ENCODE measurements at regions not wholly inside any gene's neighbourhood (a gene's known extent, or its start where the extent isn't known, plus 50 kb on each side); places are given as distances from the start of the nearest gene placed in this dataset.
"Not testable (repeated sequence)": the region's sequence is repeated elsewhere in the genome, so short reads cannot be mapped to it uniquely, and the experiment has no call there.

- no peak for DNase-seq (ENCODE audit: extremely low read depth in 1 of 11, low read depth in 9 of 11, low spot score in 4 of 11)
Measured at GRCh38 chrX:112577146-112577545, 102.6 kb downstream of the LHFPL1 start.

- no peak for DNase-seq (ENCODE audit: extremely low read depth in 1 of 11, low read depth in 9 of 11, low spot score in 4 of 11)
Measured at GRCh38 chrX:112571388-112571787, 108.3 kb downstream of the LHFPL1 start.

DNA sequence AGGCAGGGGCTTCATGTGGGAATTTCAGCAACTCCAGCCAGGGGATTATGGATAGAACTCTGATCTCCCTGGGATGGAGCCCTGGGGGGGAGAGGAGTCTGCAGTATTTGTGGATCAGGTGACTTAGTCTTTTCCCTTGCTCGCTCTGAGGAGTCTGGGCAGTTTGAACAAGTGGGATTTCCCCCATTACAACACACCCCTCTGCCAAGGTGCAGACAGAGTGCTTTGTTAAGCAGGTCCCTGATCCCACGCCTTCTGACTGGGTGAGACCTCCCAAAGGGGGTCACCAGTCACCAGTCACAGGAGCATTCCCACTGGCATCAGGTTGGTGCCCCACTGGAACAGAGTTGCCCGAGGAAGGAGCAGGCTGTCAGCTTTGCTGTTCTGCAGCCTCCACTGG, 123.9 kb downstream of the LHFPL1 start:
- DNase-seq (ENCODE audit: extremely low read depth in 1 of 11, low read depth in 9 of 11, low spot score in 4 of 11): no peak

- no peak for DNase-seq (ENCODE audit: extremely low read depth in 1 of 11, low read depth in 9 of 11, low spot score in 4 of 11)
Measured at GRCh38 chrX:112545051-112545450, 134.7 kb downstream of the LHFPL1 start.

DNA sequence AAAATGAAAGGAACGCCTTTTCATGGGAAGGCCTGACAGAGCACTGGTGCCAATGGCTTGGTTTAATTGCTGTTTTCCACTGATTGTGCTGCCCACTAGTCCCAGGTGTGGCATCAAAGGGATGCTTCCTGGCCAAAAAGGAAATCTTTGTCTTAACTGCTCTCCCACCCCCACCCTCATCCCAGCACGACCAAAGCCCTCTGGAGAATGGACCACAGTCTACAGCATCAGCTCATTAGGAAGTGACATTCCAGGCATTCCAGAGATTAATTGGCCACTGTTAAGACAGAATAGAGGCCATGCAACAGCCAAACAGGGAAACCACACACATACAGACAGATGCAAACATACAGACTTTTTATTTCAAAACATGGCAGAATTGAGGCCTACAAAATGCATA, 143.2 kb downstream of the LHFPL1 start:
- DNase-seq (ENCODE audit: extremely low read depth in 1 of 11, low read depth in 9 of 11, low spot score in 4 of 11): peak in 3 of 11 donors; percentile 0 to 2 (median 2)

- no peak for DNase-seq (ENCODE audit: extremely low read depth in 1 of 11, low read depth in 9 of 11, low spot score in 4 of 11)
Measured at GRCh38 chrX:112527903-112528302, 151.8 kb downstream of the LHFPL1 start.

DNA sequence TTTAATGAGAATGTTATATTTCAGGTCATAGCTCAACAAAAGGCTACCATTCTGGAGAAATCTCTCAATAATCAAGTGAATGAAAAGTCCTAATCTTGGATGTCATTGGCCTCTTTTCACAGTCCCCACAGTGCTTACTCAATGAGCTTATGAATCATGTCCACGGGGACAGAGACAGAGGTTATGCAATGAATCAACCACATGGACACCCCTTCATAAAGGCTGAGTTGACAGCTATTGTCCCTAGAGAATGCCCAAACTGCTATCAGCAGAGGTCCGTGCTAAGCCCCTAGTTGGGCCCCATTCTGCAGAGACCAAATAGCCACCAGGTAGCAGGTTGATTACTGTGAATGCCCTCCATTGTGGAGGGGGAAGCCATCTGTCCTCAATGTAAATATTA, 158.1 kb downstream of the LHFPL1 start:
- no peak for DNase-seq (ENCODE audit: extremely low read depth in 1 of 11, low read depth in 9 of 11, low spot score in 4 of 11)

DNA sequence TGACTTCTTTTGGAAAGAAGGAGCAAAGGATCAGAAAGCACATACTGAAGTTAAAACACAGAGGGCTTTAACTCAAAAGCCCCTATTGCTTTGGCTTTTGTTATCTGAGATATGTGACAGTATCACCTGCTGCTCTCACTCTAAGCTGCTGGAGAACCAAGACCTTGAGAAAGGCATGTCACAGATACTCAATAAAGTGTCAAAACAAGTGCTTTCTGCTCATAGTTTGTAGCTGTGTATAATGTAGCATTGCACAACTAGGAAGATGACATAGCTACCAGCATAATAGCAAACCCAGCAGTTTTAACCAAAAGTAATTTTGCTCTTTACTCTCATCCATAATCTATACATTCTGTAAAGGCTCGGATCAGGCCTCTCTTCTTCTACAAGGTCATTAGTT, 159.6 kb downstream of the LHFPL1 start:
- DNase-seq (ENCODE audit: extremely low read depth in 1 of 11, low read depth in 9 of 11, low spot score in 4 of 11): no peak

- DNase-seq (ENCODE audit: extremely low read depth in 1 of 11, low read depth in 9 of 11, low spot score in 4 of 11): no peak
Measured at GRCh38 chrX:112513154-112513553, 166.6 kb downstream of the LHFPL1 start.

DNA sequence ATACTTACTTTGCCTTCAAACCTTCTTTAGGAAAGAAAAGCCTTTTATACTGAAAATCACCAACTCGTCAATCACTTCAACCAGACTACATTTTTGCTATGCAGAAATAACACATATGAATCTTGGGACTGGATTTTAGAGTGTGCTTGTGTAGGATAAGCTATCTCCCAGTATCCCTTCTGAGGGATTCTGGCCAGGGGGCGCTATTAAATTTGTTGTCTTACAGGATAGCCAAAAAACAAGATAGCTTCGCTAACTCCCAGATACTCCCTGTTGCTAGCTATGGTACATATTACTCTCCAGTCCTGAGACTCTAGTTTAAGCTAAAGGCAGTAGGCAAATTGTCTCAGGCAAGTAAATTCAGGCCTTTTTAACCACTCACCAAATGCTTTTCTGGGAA, 167.2 kb downstream of the LHFPL1 start:
- no peak for DNase-seq (ENCODE audit: extremely low read depth in 1 of 11, low read depth in 9 of 11, low spot score in 4 of 11)

GRCh38 chrX:112510629-112511028, 169.1 kb downstream of the LHFPL1 start:
- no peak for DNase-seq (ENCODE audit: extremely low read depth in 1 of 11, low read depth in 9 of 11, low spot score in 4 of 11)

DNA sequence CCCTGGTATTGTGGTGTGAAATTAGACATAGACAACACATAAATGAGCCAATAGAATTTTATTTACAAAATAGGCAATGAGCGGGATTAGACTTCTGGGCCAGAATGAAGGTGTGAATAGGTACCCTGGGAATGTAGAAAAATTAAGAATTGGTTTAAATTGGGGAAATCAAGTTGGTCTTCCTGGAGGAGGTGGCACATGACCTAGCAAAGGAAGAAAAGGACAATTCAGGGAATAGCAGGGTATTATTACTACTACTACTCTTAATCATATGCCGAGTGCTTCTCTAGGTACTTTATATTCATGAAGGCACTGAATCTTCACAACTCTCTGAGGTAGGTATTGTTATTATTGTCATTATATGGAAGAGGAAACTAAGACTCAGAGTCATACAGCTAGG, 202.1 kb downstream of the LHFPL1 start:
- no peak for DNase-seq (ENCODE audit: extremely low read depth in 1 of 11, low read depth in 9 of 11, low spot score in 4 of 11)

DNA sequence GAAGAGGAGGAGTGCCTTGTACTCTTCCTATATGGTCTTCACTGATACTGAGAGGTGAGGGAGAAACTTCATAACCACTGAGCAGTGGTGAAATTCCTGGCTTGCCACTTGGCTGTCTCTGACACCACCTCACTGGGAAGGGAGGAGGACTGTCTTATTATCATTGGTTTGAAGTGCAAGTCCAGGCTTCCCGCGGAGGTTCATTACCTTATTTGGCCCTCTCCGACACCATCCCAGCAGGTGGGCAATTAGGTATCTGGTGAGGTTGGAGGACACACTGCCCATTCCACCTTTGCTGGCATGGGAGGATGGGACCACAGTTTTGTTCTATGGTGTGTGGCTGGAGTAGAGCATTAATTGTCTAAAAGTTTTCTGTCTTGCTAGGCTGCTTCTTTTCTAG, 206.1 kb downstream of the LHFPL1 start:
- DNase-seq (ENCODE audit: extremely low read depth in 1 of 11, low read depth in 9 of 11, low spot score in 4 of 11): no peak

DNA sequence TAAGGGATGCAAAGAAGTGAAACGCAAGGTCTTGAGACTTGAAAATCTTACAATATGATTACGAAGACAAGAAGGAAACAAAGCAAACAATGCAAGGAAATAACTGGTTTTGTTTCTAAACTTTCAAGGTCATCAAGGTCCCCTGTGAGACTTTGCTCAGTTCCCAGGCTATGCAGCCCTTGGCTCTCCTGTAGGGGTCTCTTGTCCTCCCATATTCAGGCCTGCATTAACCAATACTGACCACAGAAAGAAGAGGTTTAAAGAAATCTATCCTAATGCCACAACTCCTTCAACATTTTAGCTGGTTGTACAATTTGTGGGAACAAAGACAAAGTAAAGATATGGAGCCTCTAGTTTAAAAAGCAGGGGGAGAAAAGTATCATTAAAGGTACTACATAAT, 209.2 kb downstream of the LHFPL1 start:
- DNase-seq (ENCODE audit: extremely low read depth in 1 of 11, low read depth in 9 of 11, low spot score in 4 of 11): no peak

DNA sequence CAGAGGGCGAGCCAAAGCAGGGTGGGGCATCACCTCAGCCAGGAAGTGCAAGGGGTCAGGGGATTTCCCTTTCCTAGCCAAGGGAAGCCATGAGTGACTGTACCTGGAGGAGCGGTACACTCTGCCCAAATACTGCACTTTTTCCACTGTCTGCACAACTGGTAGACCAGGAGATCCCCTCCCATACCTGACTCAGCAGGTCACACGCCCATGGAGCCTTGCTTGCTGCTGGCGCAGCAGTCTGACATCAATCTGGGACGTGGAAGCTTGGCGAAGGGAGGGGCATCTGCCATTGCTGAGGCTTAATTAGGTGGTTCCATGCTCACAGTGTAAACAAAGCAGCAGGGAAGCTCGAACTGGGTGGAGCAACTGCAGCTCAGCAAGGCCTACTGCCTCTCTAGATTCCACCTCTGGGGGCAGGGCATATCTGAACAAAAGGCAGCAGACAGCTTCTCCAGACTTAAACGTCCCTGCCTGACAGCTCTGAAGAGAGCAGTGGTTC, 217.7 kb downstream of the LHFPL1 start:
- not testable (repeated sequence) for DNase-seq (ENCODE audit: extremely low read depth in 1 of 11, low read depth in 9 of 11, low spot score in 4 of 11)

DNA sequence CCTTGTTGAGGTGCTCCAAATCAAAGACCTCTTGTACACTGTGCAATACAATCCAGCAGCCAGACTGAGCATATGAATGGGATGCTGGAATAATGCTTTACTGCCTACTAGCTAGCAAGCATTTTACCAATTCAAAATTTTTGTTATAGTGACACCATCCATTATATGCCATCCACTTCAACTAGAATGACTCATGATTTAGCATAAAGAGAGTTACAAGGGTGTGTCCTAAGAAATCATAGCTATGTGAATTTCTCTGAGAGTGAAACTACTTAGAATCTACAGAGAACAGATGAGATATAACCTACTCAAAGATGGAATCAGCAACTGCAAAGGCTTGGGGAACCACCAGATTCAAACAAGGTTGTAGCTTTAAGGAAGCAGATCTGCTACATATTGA, 221.9 kb downstream of the LHFPL1 start:
- DNase-seq (ENCODE audit: extremely low read depth in 1 of 11, low read depth in 9 of 11, low spot score in 4 of 11): no peak

DNA sequence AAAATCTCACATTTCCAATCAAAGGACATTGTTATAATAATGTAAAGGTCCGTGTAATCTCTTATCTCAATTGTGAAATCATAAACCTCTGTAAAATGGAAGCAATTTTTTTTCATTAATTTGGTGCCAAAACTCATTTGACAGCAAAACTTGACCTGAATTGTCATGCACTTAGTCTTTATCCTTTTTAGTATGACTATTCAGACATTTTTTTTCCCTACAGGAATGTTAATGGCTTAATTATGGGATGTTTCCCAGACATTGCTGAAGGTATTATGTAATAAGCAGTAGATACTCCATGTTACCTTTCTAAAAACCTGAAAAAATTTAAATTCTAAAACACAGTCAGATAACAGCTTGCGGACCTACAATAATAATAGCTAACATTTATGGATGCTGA, 228.9 kb downstream of the LHFPL1 start:
- DNase-seq (ENCODE audit: extremely low read depth in 1 of 11, low read depth in 9 of 11, low spot score in 4 of 11): no peak

DNA sequence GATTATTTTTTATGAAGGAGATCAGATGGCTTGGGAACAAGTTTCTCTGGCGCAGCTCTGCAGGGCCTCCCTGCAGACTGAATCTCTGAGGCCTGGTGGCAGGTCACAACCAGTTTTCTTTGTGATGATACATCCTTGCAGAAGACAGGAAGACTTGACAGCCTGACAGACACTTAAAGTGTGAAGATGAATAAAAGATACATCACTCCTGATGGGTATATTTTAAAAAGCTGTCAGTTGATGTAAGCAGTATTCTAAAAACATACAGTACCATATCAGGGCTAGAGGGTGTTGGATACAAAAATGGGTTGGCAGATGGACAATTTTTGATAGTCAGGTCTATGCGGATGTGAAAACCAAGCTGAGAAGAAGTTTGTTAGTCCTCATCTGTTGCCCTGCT, 239.5 kb downstream of the LHFPL1 start:
- no peak for DNase-seq (ENCODE audit: extremely low read depth in 1 of 11, low read depth in 9 of 11, low spot score in 4 of 11)

GRCh38 chrX:112424166-112424565, 255.6 kb downstream of the LHFPL1 start:
- DNase-seq (ENCODE audit: extremely low read depth in 1 of 11, low read depth in 9 of 11, low spot score in 4 of 11): no peak

- no peak for DNase-seq (ENCODE audit: extremely low read depth in 1 of 11, low read depth in 9 of 11, low spot score in 4 of 11)
Measured at GRCh38 chrX:112391313-112391712, 288.4 kb downstream of the LHFPL1 start.

- not testable (repeated sequence) for DNase-seq (ENCODE audit: extremely low read depth in 1 of 11, low read depth in 9 of 11, low spot score in 4 of 11)
Measured at GRCh38 chrX:112381649-112382298, 298.0 kb downstream of the LHFPL1 start.
